Cardiac muscle cell (in vitro differentiated cells and primary cell): ENCODE measurements at regions not wholly inside any gene's neighbourhood (a gene's known extent, or its start where the extent isn't known, plus 50 kb on each side); places are given as distances from the start of the nearest gene placed in this dataset.

Experiments
- DNase-seq, 2 donors: peaks; one replicate each; pipeline versions ENCODE4 v3.0.0 to v3.0.0-alpha.2; 2010 to 2017; ENCODE audit warnings: low read depth in 1 of 2, low spot score in 1 of 2
- H3K27ac ChIP-seq: fragments of 200-600 bp; sonication (generic); 2 replicates; pipeline ENCODE4 v1.5.1; 2016
- H3K27me3 ChIP-seq: fragments of 200-600 bp; sonication (generic); 2 replicates; pipeline ENCODE4 v1.6.0; 2016; ENCODE audit warnings: control low read depth
- H3K36me3 ChIP-seq: fragments of 200-600 bp; sonication (generic); 2 replicates; pipeline ENCODE4 v1.5.1; 2016; ENCODE audit warnings: control low read depth
- H3K4me1 ChIP-seq: fragments of 200-600 bp; sonication (generic); 2 replicates; pipeline ENCODE4 v1.8.1; 2017; ENCODE audit warnings: low read depth, mild to moderate bottlenecking, mixed run types
- H3K4me3 ChIP-seq: fragments of 200-600 bp; sonication (generic); 2 replicates; pipeline ENCODE4 v1.5.1; 2016; ENCODE audit warnings: mild to moderate bottlenecking
- H3K9me3 ChIP-seq: fragments of 200-600 bp; sonication (generic); 2 replicates; pipeline ENCODE4 v1.5.1; 2017; ENCODE audit warnings: low read depth, mild to moderate bottlenecking, control low read depth
- TF ChIP-seq, protein P1 (sequence below): IDR thresholded peaks from 2 replicates; pipeline ENCODE4 v1.5.1; 2012; ENCODE audit warnings: low read depth, mild to moderate bottlenecking, low read length

GRCh38 chr17:22654447-22654846 is 962.1 kb downstream of the KCNJ18 start:
- Histone ChIP-seq H3K4me1 (no peaks in the 10 kb centered on the region), H3K4me3 (no peak overlapping the region), H3K27ac (no peak overlapping the region), H3K36me3 (no peaks in the 10 kb centered on the region), H3K9me3 (no peaks in the 10 kb centered on the region), H3K27me3 (no peaks in the 10 kb centered on the region)
- TF ChIP-seq, protein P1, sequence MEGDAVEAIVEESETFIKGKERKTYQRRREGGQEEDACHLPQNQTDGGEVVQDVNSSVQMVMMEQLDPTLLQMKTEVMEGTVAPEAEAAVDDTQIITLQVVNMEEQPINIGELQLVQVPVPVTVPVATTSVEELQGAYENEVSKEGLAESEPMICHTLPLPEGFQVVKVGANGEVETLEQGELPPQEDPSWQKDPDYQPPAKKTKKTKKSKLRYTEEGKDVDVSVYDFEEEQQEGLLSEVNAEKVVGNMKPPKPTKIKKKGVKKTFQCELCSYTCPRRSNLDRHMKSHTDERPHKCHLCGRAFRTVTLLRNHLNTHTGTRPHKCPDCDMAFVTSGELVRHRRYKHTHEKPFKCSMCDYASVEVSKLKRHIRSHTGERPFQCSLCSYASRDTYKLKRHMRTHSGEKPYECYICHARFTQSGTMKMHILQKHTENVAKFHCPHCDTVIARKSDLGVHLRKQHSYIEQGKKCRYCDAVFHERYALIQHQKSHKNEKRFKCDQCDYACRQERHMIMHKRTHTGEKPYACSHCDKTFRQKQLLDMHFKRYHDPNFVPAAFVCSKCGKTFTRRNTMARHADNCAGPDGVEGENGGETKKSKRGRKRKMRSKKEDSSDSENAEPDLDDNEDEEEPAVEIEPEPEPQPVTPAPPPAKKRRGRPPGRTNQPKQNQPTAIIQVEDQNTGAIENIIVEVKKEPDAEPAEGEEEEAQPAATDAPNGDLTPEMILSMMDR: no peak
- no peak for DNase-seq

DNA sequence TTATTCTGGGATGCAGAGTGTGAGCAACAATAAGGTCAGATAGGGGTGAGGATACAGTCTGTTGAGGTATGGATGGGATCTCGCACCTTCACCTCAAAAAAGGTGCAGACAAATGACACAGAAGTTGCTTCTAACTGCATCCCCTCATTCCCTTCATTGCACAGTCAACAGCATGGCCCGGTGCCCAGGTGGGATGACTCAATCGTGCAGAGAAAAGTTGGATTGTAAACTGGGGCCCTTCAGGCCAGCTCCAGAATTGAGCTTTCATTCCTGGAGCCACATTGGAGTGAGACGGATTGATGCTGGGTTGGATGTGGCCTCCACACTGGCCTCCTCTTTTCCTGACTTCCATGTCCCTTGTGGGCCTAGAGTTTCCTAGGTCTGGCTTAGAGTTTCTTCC is 977.4 kb downstream of the KCNJ18 start:
- H3K4me1 ChIP-seq: no peaks in the 10 kb centered on the region
- DNase-seq: no peak
- no peaks in the 10 kb centered on the region for H3K27me3 ChIP-seq
- TF ChIP-seq, protein P1: no peak
- no peak overlapping the region for H3K4me3 ChIP-seq
- peaks cover 2% of the 10 kb centered on the region for H3K9me3 ChIP-seq
- no peaks in the 10 kb centered on the region for H3K36me3 ChIP-seq
- H3K27ac ChIP-seq: no peak overlapping the region

DNA sequence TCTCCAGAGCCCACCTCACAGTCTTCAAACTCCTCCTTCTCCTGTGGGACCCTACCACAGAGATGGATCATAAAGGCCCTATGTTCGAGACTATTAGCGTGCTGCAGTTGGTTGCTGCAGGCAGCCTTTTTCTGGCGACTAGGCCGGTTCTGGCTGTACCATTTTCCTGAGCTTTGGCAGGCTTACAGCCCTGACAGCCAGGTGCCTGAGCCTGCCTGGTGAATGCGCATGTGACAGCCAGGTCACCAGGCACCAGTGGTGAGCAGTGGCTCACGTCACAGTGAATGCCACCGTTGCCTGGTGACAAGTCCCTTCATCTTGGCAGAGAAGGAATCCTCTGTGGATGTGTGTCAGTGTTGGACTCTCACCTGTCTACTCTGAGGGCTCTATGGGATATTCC is 978.8 kb downstream of the KCNJ18 start:
- DNase-seq: no peak
- no peaks in the 10 kb centered on the region for H3K36me3 ChIP-seq
- TF ChIP-seq, protein P1: no peak
- peaks cover 2% of the 10 kb centered on the region for H3K9me3 ChIP-seq
- H3K27me3 ChIP-seq: no peaks in the 10 kb centered on the region
- H3K4me3 ChIP-seq: no peak overlapping the region
- no peaks in the 10 kb centered on the region for H3K4me1 ChIP-seq
- H3K27ac ChIP-seq: no peak overlapping the region

- H3K9me3 ChIP-seq: no peaks in the 10 kb centered on the region
- H3K27me3 ChIP-seq: no peaks in the 10 kb centered on the region
- no peak overlapping the region for H3K27ac ChIP-seq
- H3K4me1 ChIP-seq: no peaks in the 10 kb centered on the region
- TF ChIP-seq, protein P1: no peak
- H3K36me3 ChIP-seq: no peaks in the 10 kb centered on the region
- H3K4me3 ChIP-seq: no peak overlapping the region
- no peak for DNase-seq
These were observed 999.9 kb downstream of the KCNJ18 start for GRCh38 chr17:22692066-22692805.

GRCh38 chr17:22692806-22693171 is 1000.5 kb downstream of the KCNJ18 start:
- Histone ChIP-seq H3K4me3 (no peak overlapping the region), H3K27me3 (no peaks in the 10 kb centered on the region), H3K36me3 (no peaks in the 10 kb centered on the region), H3K27ac (no peak overlapping the region), H3K9me3 (no peaks in the 10 kb centered on the region), H3K4me1 (no peaks in the 10 kb centered on the region)
- TF ChIP-seq, protein P1: no peak
- no peak for DNase-seq
